HepG2 (cell line): ENCODE measurements at regions not wholly inside any gene's neighbourhood (a gene's known extent, or its start where the extent isn't known, plus 50 kb on each side); places are given as distances from the start of the nearest gene placed in this dataset.

Experiments used
- ATAC-seq: fragments of 200-7000 bp; cut with Tn5 transposase; 3 replicates; pipeline ENCODE4 v1.9.1; 2020; ENCODE audit warnings: mild to moderate bottlenecking, moderate library complexity
- BruUV-seq: library from RNA; stranded (reverse); fragments of 400-500 nt; replicated peaks from 2 replicates; lab custom pipeline; 2021; lab: Mats Ljungman, UMichigan
- CTCF ChIA-PET: fragments of 300-600 bp; formaldehyde crosslinking; extraction: SDS; loops from one replicate; lab custom pipeline; 2021; ENCODE audit warnings: low total read pairs, inconsistent platforms, low intra/inter-chr PET ratio; lab: Yijun Ruan, JAX
- POLR2A ChIA-PET: fragments of 350-600 bp; sonication (Branson Sonifier 250); formaldehyde crosslinking; loops from one replicate; lab custom pipeline; 2020; ENCODE audit warnings: antibody characterized with exemption, inconsistent platforms; lab: Yijun Ruan, JAX
- DNase-seq: peaks from one replicate; pipeline ENCODE4 v3.0.0-alpha.2; 2015; ENCODE audit warnings: low spot score
- FAIRE-seq: peaks from 3 replicates; lab custom pipeline; 2011; peaks lifted over from hg19 to GRCh38; lab: Jason Lieb, UNC
- H2AFZ ChIP-seq: one replicate; pipeline ENCODE4 v1.6.1; 2011; ENCODE audit warnings: low read length, inconsistent platforms
- H3K27ac ChIP-seq: fragments of 300-600 bp; 3 replicates; pipeline ENCODE4 v1.8.0; 2011; ENCODE audit warnings: mixed run types, mild to moderate bottlenecking, mixed read lengths, low read length, inconsistent platforms; ENCODE audit not compliant: insufficient read depth; ENCODE audit errors: extremely low read length
- H3K27me3 ChIP-seq, 2 experiments: fragments of 200-600 bp in 1 of 2; 2 replicates in 1 of 2; 3 replicates in 1 of 2; pipeline versions ENCODE4 v1.6.0 to v1.8.0; 2011; ENCODE audit warnings: low read length in 2 of 2, mild to moderate bottlenecking in 2 of 2, moderate library complexity in 2 of 2, inconsistent platforms in 1 of 2; ENCODE audit not compliant: insufficient read depth in 2 of 2, control insufficient read depth in 1 of 2
- H3K36me3 ChIP-seq, 2 experiments: fragments of 200-600 bp in 1 of 2; replicated peaks in 1 of 2; 2 replicates in 1 of 2; 3 replicates in 1 of 2; pipeline versions ENCODE4 v1.5.1 to v1.8.0; 2011; ENCODE audit warnings: low read length in 2 of 2, inconsistent platforms in 1 of 2; ENCODE audit not compliant: insufficient read depth in 2 of 2, control insufficient read depth in 1 of 2
- H3K4me1 ChIP-seq: 2 replicates; pipeline ENCODE4 v1.5.1; 2012; ENCODE audit warnings: low read length, inconsistent platforms; ENCODE audit not compliant: insufficient read depth
- H3K4me2 ChIP-seq: 2 replicates; pipeline ENCODE4 v1.6.0; 2011; ENCODE audit warnings: low read depth, low read length, inconsistent platforms
- H3K4me3 ChIP-seq, 3 experiments: fragments of 200-600 bp in 1 of 3; sonication (generic), shearing (Covaris generic) in 1 of 3; replicated peaks in 1 of 3; 2 replicates each; pipeline ENCODE4 v1.5.1; 2011 to 2016; ENCODE audit warnings: low read length in 3 of 3, inconsistent platforms in 2 of 3, low read depth in 2 of 3, mild to moderate bottlenecking in 2 of 3, control low read depth in 1 of 3, mixed read lengths in 1 of 3; ENCODE audit not compliant: insufficient read depth in 1 of 3
- H3K79me2 ChIP-seq: one replicate; pipeline ENCODE4 v1.6.1; 2011; ENCODE audit warnings: low read length, inconsistent platforms; ENCODE audit not compliant: insufficient read depth
- H3K9ac ChIP-seq: 2 replicates; pipeline ENCODE4 v1.6.0; 2011; ENCODE audit warnings: mild to moderate bottlenecking, low read depth, low read length, inconsistent platforms; ENCODE audit not compliant: insufficient read depth
- H3K9me3 ChIP-seq: 2 replicates; pipeline ENCODE4 v1.5.1; 2012; ENCODE audit warnings: mild to moderate bottlenecking, low read length
- H4K20me1 ChIP-seq: 2 replicates; pipeline ENCODE4 v1.6.0; 2011; ENCODE audit warnings: inconsistent platforms, mild to moderate bottlenecking, low read length, moderate library complexity; ENCODE audit not compliant: insufficient read depth
- BCL6 ChIP-seq: IDR thresholded peaks from 2 replicates; pipeline ENCODE4 v1.6.1; 2016; ENCODE audit warnings: missing genetic modification reagents, missing compliant biosample characterization
- HIVEP1 ChIP-seq: sonication (generic); formaldehyde crosslinking; IDR thresholded peaks from 2 replicates; pipeline ENCODE4 v1.4.0; 2020; ENCODE audit warnings: mild to moderate bottlenecking, missing genetic modification reagents
- SMC3 ChIP-seq: IDR thresholded peaks from 2 replicates; pipeline ENCODE4 v1.6.1; 2011; ENCODE audit warnings: low read length, improper control_type of control experiment
- SNAPC2 ChIP-seq: sonication (generic); formaldehyde crosslinking; IDR thresholded peaks from 2 replicates; pipeline ENCODE4 v1.8.1; 2022; ENCODE audit warnings: mild to moderate bottlenecking, missing genetic modification reagents
- STAG1 ChIP-seq: sonication (generic); formaldehyde crosslinking; IDR thresholded peaks from 2 replicates; pipeline ENCODE4 v1.4.0; 2020; ENCODE audit warnings: missing genetic modification reagents
- TEAD2 ChIP-seq: sonication (generic); formaldehyde crosslinking; IDR thresholded peaks from 2 replicates; pipeline ENCODE4 v1.9.0; 2021; ENCODE audit warnings: missing genetic modification reagents
- WGBS: methylation state at CpG from one replicate; pipeline ENCODE4 v1.1.6; 2017; ENCODE audit warnings: low lambda C conversion rate; 5-methylcytosine and 5-hydroxymethylcytosine counted together
- in situ Hi-C: cut with HindIII; loops from 2 replicates; pipeline ENCODE4 v1.10.0; 2017; ENCODE audit warnings: low pct_unique_long_range_greater_than_20kb; ENCODE audit not compliant: extremely low pct_ligation_motif_present
- intact Hi-C: fragments of 100-400 bp; cut with micrococcal nuclease; formaldehyde crosslinking; loops from one replicate; pipeline ENCODE4 v1.10.0; 2022; ENCODE audit not compliant: unreplicated experiment
- TF ChIP-seq, protein P1 (sequence below): sonication (generic); formaldehyde crosslinking; IDR thresholded peaks from 2 replicates; pipeline ENCODE4 v1.5.0; 2020; ENCODE audit warnings: mild to moderate bottlenecking, missing genetic modification reagents, moderate library complexity
- TF ChIP-seq, protein P2 (sequence below): sonication (generic); formaldehyde crosslinking; IDR thresholded peaks from 2 replicates; pipeline ENCODE4 v1.4.0; 2020; ENCODE audit warnings: mild to moderate bottlenecking, missing genetic modification reagents

DNA sequence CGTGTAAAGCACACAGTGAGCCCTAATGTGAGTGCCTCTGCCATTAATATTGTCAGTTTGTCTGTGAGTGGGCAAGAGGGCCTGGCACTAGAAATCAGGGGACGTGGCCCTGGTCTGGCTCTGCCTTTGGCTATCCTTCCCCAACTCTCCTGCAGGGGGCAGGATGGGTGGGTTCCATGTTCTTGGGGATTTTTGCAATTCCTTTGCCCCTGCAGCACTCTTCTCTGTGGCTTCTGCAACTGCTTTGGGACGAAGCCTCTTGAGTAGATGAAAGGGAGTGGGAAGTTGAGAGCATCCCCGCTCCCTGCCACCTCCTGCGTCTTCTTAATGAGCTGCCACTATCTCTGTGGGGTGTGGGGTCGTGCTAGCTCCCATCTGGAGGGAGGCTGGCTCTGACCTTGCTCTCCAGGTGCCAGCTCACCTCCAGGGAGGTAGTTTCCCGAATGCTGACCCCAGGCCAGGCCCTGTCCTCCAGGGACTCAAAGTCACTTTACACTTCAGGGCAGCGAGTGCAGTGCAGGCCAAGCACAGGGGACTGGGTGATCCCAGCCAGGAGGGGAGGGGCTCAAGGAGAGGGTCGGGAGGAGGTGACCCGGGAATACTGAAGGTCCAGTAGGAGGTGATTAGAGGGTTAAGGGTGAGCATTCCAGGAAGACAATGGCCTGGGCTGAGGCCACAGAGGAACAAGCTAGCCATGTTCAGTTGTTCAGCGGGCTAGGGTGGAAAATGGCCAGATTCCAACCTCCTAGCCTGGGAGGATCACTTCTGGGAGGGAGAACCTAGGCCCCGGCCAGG, 121.0 kb upstream of the NLRP1 start:
- no peak overlapping the region for H3K4me3 ChIP-seq
- DNase-seq = no peak
- H3K36me3 ChIP-seq = no peaks in the 10 kb centered on the region
- H3K27ac ChIP-seq = no peak overlapping the region
- H3K4me2 ChIP-seq = no peak overlapping the region
- CTCF ChIA-PET = interaction anchor here (1.7 kb wide), 1 partner anchor 96 kb away, joined by 5 read pairs; no protein-coding TSS in a partner anchor
- in situ Hi-C loops = loop anchor here (5.0 to 25.0 kb wide), 2 partner anchors 118 to 707 kb away; no protein-coding TSS in a partner anchor
- no peaks in the 10 kb centered on the region for H3K79me2 ChIP-seq
- FAIRE-seq = no peak
- no peaks in the 10 kb centered on the region for H3K27me3 ChIP-seq
- no peak overlapping the region for H2AFZ ChIP-seq
- peak; percentile 34; the same call in 2 of the 3 replicates for ATAC-seq
- no peak overlapping the region for H3K9ac ChIP-seq
- H4K20me1 ChIP-seq = no peaks in the 10 kb centered on the region
- TF ChIP-seq, protein P1, sequence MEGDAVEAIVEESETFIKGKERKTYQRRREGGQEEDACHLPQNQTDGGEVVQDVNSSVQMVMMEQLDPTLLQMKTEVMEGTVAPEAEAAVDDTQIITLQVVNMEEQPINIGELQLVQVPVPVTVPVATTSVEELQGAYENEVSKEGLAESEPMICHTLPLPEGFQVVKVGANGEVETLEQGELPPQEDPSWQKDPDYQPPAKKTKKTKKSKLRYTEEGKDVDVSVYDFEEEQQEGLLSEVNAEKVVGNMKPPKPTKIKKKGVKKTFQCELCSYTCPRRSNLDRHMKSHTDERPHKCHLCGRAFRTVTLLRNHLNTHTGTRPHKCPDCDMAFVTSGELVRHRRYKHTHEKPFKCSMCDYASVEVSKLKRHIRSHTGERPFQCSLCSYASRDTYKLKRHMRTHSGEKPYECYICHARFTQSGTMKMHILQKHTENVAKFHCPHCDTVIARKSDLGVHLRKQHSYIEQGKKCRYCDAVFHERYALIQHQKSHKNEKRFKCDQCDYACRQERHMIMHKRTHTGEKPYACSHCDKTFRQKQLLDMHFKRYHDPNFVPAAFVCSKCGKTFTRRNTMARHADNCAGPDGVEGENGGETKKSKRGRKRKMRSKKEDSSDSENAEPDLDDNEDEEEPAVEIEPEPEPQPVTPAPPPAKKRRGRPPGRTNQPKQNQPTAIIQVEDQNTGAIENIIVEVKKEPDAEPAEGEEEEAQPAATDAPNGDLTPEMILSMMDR = peak; percentile 59
- TF ChIP-seq SMC3 (peak; percentile 32; the same call in 1 of the 2 replicates), TEAD2 (CRISPR knock-in tag) (no peak), BCL6 (CRISPR knock-in tag) (no peak), HIVEP1 (no peak), STAG1 (CRISPR knock-in tag) (peak; percentile 54), SNAPC2 (no peak)
- TF ChIP-seq, protein P2, sequence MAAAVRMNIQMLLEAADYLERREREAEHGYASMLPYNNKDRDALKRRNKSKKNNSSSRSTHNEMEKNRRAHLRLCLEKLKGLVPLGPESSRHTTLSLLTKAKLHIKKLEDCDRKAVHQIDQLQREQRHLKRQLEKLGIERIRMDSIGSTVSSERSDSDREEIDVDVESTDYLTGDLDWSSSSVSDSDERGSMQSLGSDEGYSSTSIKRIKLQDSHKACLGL (CRISPR knock-in tag) = no peak
- WGBS = 30% methylated on average over 7 of the region's 12 CpGs
- intact Hi-C loops = loop anchor here (5.0 to 10.0 kb wide), 2 partner anchors 120 to 717 kb away; partner anchors contain the start of gene NLRP1
- no peaks in the 10 kb centered on the region for H3K4me1 ChIP-seq
- no peaks in the 10 kb centered on the region for H3K9me3 ChIP-seq
- POLR2A ChIA-PET = no interaction called here
- no TSS peak for BruUV-seq
